GM18868 (cell line): ENCODE measurements at regions not wholly inside any gene's neighbourhood (a gene's known extent, or its start where the extent isn't known, plus 50 kb on each side); places are given as distances from the start of the nearest gene placed in this dataset.

Source experiments
- ATAC-seq: cut with Tn5 transposase; IDR thresholded peaks from one replicate; pipeline ENCODE4 v1.9.1; 2021; ENCODE audit warnings: mild to moderate bottlenecking, moderate library complexity; ENCODE audit not compliant: unreplicated experiment

- ATAC-seq = no peak
Measured at GRCh38 chr1:69497441-69498221, 70.1 kb upstream of the LRRC7 start.

- ATAC-seq = no peak
Measured at GRCh38 chr1:69498711-69499110, 69.0 kb upstream of the LRRC7 start.

- ATAC-seq = no peak
Measured at GRCh38 chr1:69499203-69499803, 68.4 kb upstream of the LRRC7 start.

- peak; percentile 41 for ATAC-seq
Measured at GRCh38 chr1:69502991-69503390, 64.7 kb upstream of the LRRC7 start.

- ATAC-seq = no peak
Measured at GRCh38 chr1:69504730-69505252, 62.9 kb upstream of the LRRC7 start.

GRCh38 chr1:69506311-69506710 lies 61.4 kb upstream of the LRRC7 start:
- ATAC-seq = no peak

- ATAC-seq = peak; percentile 69
Measured at GRCh38 chr1:69506721-69507120, 61.0 kb upstream of the LRRC7 start.

GRCh38 chr1:69510026-69510425 lies 57.7 kb upstream of the LRRC7 start:
- ATAC-seq = no peak

- ATAC-seq = no peak
Measured at GRCh38 chr1:69511426-69512192, 56.1 kb upstream of the LRRC7 start.

- ATAC-seq = peak; percentile 72
Measured at GRCh38 chr1:69513601-69514000, 54.1 kb upstream of the LRRC7 start.
